ENCODE measurements at regions not wholly inside any gene's neighbourhood (a gene's known extent, or its start where the extent isn't known, plus 50 kb on each side); places are given as distances from the start of the nearest gene placed in this dataset.
A peak's percentile ranks its signal among the peaks of the same experiment; 100 is the strongest.

- no peaks in the 10 kb centered on the region for H3K4me1 ChIP-seq (ENCODE audit: control insufficient read depth in 4 of 4, insufficient read depth in 4 of 4, low read length in 3 of 4)
- H3K27ac ChIP-seq (ENCODE audit: low read depth in 1 of 2, low read length in 2 of 2), result no peak overlapping the region
- no peak overlapping the region for H3K4me3 ChIP-seq (ENCODE audit: low read depth in 1 of 3, low read length in 3 of 3)
- no peak for TF ChIP-seq ATF3 (IDR thresholded peaks at IDR 0.05)
- no peak for TF ChIP-seq CTCF (IDR thresholded peaks at IDR 0.05; ENCODE audit: low read depth, low read length, missing input control)
- no peak for TF ChIP-seq FOXA2 (IDR thresholded peaks at IDR 0.05)
- TF ChIP-seq TAF1 (conservative IDR thresholded peaks at IDR 0.05), result no peak
- TF ChIP-seq YY1 (IDR thresholded peaks at IDR 0.05), result no peak
- TF ChIP-seq RXRA (IDR thresholded peaks at IDR 0.05), result no peak
- no peak for TF ChIP-seq RAD21 (IDR thresholded peaks at IDR 0.05)
- TF ChIP-seq HNF4G (IDR thresholded peaks at IDR 0.05), result no peak
- peak; percentile 17 for DNase-seq (ENCODE audit: low spot score)
- no peaks in the 10 kb centered on the region for H3K9me3 ChIP-seq (ENCODE audit: control insufficient read depth in 4 of 4, low read length in 3 of 4)
- H3K27me3 ChIP-seq (ENCODE audit: control insufficient read depth in 4 of 4, insufficient read depth in 4 of 4, low read length in 3 of 4), result peaks cover 0 to 10% (median 3%) of the 10 kb centered on the region in 4 donors
- H3K9ac ChIP-seq (ENCODE audit: low read depth in 1 of 2, low read length in 2 of 2), result no peak overlapping the region
- H3K36me3 ChIP-seq (ENCODE audit: control insufficient read depth in 4 of 4, insufficient read depth in 3 of 4, low read depth in 1 of 4, low read length in 3 of 4), result no peaks in the 10 kb centered on the region
- 41% methylated on average over 16 of the region's 16 CpGs for WGBS
These were observed 154.4 kb downstream of the PTPRU start for GRCh38 chr1:29390491-29391361.

GRCh38 chr1:29390075-29390474 is 153.8 kb downstream of the PTPRU start:
- TF ChIP-seq MAX (IDR thresholded peaks at IDR 0.05) (no peak), JUND (IDR thresholded peaks at IDR 0.05) (no peak), EGR1 (IDR thresholded peaks at IDR 0.05; ENCODE audit: low read depth in 2 of 2) (no peak), TAF1 (conservative IDR thresholded peaks at IDR 0.05) (no peak), RAD21 (IDR thresholded peaks at IDR 0.05) (no peak), RXRA (IDR thresholded peaks at IDR 0.05) (no peak), YY1 (IDR thresholded peaks at IDR 0.05) (no peak)
- Histone ChIP-seq H3K36me3 (ENCODE audit: control insufficient read depth in 4 of 4, insufficient read depth in 3 of 4, low read depth in 1 of 4, low read length in 3 of 4) (no peaks in the 10 kb centered on the region), H3K4me3 (ENCODE audit: low read depth in 1 of 3, low read length in 3 of 3) (no peak overlapping the region), H3K9me3 (ENCODE audit: control insufficient read depth in 4 of 4, low read length in 3 of 4) (no peaks in the 10 kb centered on the region), H3K27ac (ENCODE audit: low read depth in 1 of 2, low read length in 2 of 2) (no peak overlapping the region), H3K27me3 (ENCODE audit: control insufficient read depth in 4 of 4, insufficient read depth in 4 of 4, low read length in 3 of 4) (peaks cover 0 to 10% (median 3%) of the 10 kb centered on the region in 4 donors), H3K9ac (ENCODE audit: low read depth in 1 of 2, low read length in 2 of 2) (no peak overlapping the region), H3K4me1 (ENCODE audit: control insufficient read depth in 4 of 4, insufficient read depth in 4 of 4, low read length in 3 of 4) (no peaks in the 10 kb centered on the region)
- 49% methylated on average over 3 of the region's 3 CpGs for WGBS
- DNase-seq (ENCODE audit: low spot score), result no peak

- TF ChIP-seq RXRA (IDR thresholded peaks at IDR 0.05) (no peak), TAF1 (conservative IDR thresholded peaks at IDR 0.05) (no peak), FOXA1 (IDR thresholded peaks at IDR 0.05) (no peak), MAX (IDR thresholded peaks at IDR 0.05) (no peak), CTCF (IDR thresholded peaks at IDR 0.05; ENCODE audit: low read depth, low read length, missing input control) (no peak), FOXA2 (IDR thresholded peaks at IDR 0.05) (no peak), ATF3 (IDR thresholded peaks at IDR 0.05) (no peak), SP1 (IDR thresholded peaks at IDR 0.05) (no peak), ZBTB33 (IDR thresholded peaks at IDR 0.05) (no peak), HNF4A (conservative IDR thresholded peaks at IDR 0.05) (no peak)
- no peak overlapping the region for H3K27ac ChIP-seq (ENCODE audit: low read depth in 1 of 2, low read length in 2 of 2)
- H3K27me3 ChIP-seq (ENCODE audit: control insufficient read depth in 4 of 4, insufficient read depth in 4 of 4, low read length in 3 of 4), result peaks cover 0 to 10% (median 3%) of the 10 kb centered on the region in 4 donors
- H3K4me3 ChIP-seq (ENCODE audit: low read depth in 1 of 3, low read length in 3 of 3), result no peak overlapping the region
- H3K36me3 ChIP-seq (ENCODE audit: control insufficient read depth in 4 of 4, insufficient read depth in 3 of 4, low read depth in 1 of 4, low read length in 3 of 4), result no peaks in the 10 kb centered on the region
- WGBS, result 61% methylated on average over 2 of the region's 2 CpGs
- DNase-seq (ENCODE audit: low spot score), result peak; percentile 16
- H3K4me1 ChIP-seq (ENCODE audit: control insufficient read depth in 4 of 4, insufficient read depth in 4 of 4, low read length in 3 of 4), result no peaks in the 10 kb centered on the region
- H3K9me3 ChIP-seq (ENCODE audit: control insufficient read depth in 4 of 4, low read length in 3 of 4), result no peaks in the 10 kb centered on the region
- no peak overlapping the region for H3K9ac ChIP-seq (ENCODE audit: low read depth in 1 of 2, low read length in 2 of 2)
These were observed 153.3 kb downstream of the PTPRU start for GRCh38 chr1:29389533-29390041.
